AG04449 (cell line): ENCODE measurements at regions not wholly inside any gene's neighbourhood (a gene's known extent, or its start where the extent isn't known, plus 50 kb on each side); places are given as distances from the start of the nearest gene placed in this dataset.

Experiments
- CTCF ChIA-PET: fragments of 350-600 bp; formaldehyde crosslinking; extraction: SDS; loops from one replicate; lab custom pipeline; 2021; ENCODE audit warnings: antibody characterized with exemption; lab: Yijun Ruan, JAX
- POLR2A ChIA-PET: fragments of 400-600, 350-600 bp; formaldehyde crosslinking; extraction: SDS; loops from one replicate; lab custom pipeline; 2020; ENCODE audit warnings: antibody characterized with exemption, inconsistent platforms; lab: Yijun Ruan, JAX
- DNase-seq: peaks from one replicate; pipeline ENCODE4 v3.0.0-alpha.2; 2010; ENCODE audit warnings: low read depth, low spot score
- H3K4me3 ChIP-seq: 2 replicates; pipeline ENCODE4 v1.5.1; 2011; ENCODE audit warnings: low read depth, mild to moderate bottlenecking, control low read depth, low read length
- CTCF ChIP-seq: IDR thresholded peaks from one replicate; pipeline ENCODE4 v1.5.1; 2011; ENCODE audit warnings: mild to moderate bottlenecking, moderate library complexity, low read length, control low read depth, inconsistent platforms; ENCODE audit not compliant: insufficient read depth; ENCODE audit errors: missing control alignments

DNA sequence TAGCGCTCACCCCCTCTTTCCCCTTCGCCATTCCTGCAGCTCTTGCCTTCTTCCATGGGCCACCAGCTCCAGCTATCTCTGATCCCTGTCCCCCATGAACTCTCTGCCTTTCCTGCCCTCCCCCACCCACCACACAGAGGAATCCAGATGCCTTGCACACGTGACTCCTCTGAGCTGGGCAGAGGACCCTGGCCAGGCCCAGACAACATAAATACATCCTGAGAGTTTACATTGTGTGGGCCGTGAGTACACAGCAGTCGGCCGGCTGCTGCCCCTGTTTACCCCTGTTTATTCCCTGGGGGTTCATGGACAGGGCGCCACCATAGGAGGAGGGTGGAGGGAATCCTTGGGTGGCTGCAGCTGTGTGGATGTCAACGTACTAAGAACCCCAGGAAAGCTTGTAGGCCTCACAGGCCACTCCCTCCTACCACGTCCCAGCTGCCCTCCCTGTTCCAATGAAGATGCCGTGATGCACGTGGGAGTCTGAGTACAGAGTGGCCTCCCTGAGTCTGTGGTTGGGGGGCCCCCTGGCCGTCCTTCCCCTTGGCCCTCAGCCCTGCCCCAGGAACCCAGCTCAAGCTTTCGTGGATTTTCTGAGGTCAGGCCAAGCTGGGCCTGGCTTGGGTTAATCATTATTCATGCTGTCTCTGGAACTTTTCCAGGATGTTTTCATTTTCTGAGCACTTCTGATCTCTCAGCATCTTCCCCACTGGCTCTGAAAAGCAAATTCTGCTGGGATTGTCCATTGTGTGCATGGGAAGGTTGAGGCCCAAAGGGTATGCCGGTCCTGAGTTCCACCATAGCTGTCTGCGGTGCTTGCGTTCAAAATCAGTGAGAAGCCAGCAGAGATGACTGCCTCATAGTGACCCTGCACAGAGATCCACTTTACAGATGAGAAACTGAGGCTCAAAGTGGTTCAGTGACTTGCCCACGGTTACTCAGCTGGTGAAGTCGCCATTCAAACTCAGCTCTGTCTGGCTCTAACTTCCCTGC, 136.3 kb downstream of the MRPL14 start:
- no peak overlapping the region for H3K4me3 ChIP-seq
- CTCF ChIA-PET, result interaction anchor here (0.9 to 1.8 kb wide), 11 partner anchors 9 to 323 kb away, joined by 3 to 10 read pairs (median 4); no protein-coding TSS in a partner anchor
- TF ChIP-seq CTCF, result no peak
- no peak for DNase-seq
- POLR2A ChIA-PET, result interaction anchor here (0.7 to 1.9 kb wide), 8 partner anchors 12 to 221 kb away, joined by 3 to 5 read pairs (median 4); partner anchors contain the start of gene VEGFA

DNA sequence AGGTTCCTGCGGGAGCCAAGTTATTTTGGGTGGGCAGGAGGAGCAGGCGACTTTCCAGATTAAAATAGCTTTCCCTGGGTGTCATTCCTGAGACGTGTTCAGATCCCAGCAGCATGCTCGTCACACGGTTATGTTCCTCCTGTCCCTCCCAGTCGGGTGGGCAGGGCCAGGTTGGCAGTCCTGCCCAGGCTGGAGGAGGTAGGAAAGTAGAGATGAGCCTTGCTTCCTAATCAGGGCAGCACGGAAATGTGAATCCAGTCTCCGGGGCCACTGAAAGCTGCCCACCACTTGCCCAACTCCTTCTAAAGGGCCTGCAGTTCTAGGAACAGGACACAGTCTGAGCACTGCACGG, 137.0 kb downstream of the MRPL14 start:
- ChIA-PET POLR2A (interaction anchor here (0.8 to 1.9 kb wide), 7 partner anchors 15 to 220 kb away, joined by 3 to 5 read pairs (median 4); partner anchors contain the start of gene VEGFA), CTCF (interaction anchor here (0.7 to 1.8 kb wide), 10 partner anchors 8 to 323 kb away, joined by 3 to 10 read pairs (median 4); no protein-coding TSS in a partner anchor)
- no peak for DNase-seq
- no peak for TF ChIP-seq CTCF
- H3K4me3 ChIP-seq, result no peak overlapping the region

- H3K4me3 ChIP-seq, result no peak overlapping the region
- TF ChIP-seq CTCF, result no peak
- ChIA-PET POLR2A (interaction anchor here (0.8 to 1.9 kb wide), 5 partner anchors 16 to 219 kb away, joined by 3 to 5 read pairs (median 4); partner anchors contain the start of gene VEGFA), CTCF (interaction anchor here (0.7 to 1.8 kb wide), 9 partner anchors 13 to 322 kb away, joined by 3 to 10 read pairs (median 3); no protein-coding TSS in a partner anchor)
- no peak for DNase-seq
Observed at GRCh38 chr6:43989581-43990146, 137.6 kb downstream of the MRPL14 start.

DNA sequence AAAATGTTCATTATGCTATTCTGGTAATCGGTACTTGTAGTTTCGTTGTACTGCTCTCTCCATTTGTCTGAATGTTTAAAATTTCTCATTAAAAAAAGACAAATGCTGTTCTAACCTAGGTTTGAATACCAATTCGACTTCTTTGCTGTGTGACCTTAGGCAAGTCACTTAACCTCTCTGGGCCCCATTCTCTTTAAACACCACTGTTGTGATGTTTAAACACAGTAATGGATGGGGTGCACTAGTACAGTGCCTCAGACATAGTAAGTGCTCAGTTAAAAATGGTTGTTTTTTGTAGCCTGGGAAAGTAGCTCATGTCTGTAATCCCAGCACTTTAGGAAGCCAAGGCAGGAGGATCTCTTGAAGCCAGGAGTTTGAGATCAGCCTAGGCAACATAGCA, 138.5 kb downstream of the MRPL14 start:
- POLR2A ChIA-PET, result no interaction called here
- no peak for DNase-seq
- CTCF ChIA-PET, result interaction anchor here (1.0 to 1.5 kb wide), 2 partner anchors 12 to 39 kb away, joined by 3 read pairs; no protein-coding TSS in a partner anchor
- TF ChIP-seq CTCF, result no peak
- H3K4me3 ChIP-seq, result no peak overlapping the region

GRCh38 chr6:43987838-43988439, 139.3 kb downstream of the MRPL14 start:
- POLR2A ChIA-PET, result no interaction called here
- no peak for TF ChIP-seq CTCF
- CTCF ChIA-PET, result interaction anchor here (1.5 to 2.4 kb wide), 3 partner anchors 10 to 87 kb away, joined by 3 to 8 read pairs (median 6); no protein-coding TSS in a partner anchor
- no peak for DNase-seq
- H3K4me3 ChIP-seq, result no peak overlapping the region
